Heart left ventricle (tissue), 16 donors: ENCODE measurements at regions not wholly inside any gene's neighbourhood (a gene's known extent, or its start where the extent isn't known, plus 50 kb on each side); places are given as distances from the start of the nearest gene placed in this dataset.
A peak's percentile ranks its signal among the peaks of the same experiment; 100 is the strongest.

Source experiments
- ATAC-seq, 4 donors: fragments of 200-7000 bp; cut with Tn5 transposase; one replicate each; pipeline ENCODE4 v1.9.1; 2020 to 2022; ENCODE audit warnings: moderate library complexity in 4 of 4, mild to moderate bottlenecking in 3 of 4, moderate number of reproducible peaks in 1 of 4
- DNase-seq, 5 donors: peaks; one replicate each; pipeline ENCODE4 v3.0.0-alpha.2; 2020
- H3K27ac ChIP-seq, 12 donors: fragments of 200-600 bp; sonication (generic) in 4 of 12; one replicate each; pipeline versions ENCODE4 v1.5.0 to v1.8.0; 2016 to 2022; ENCODE audit warnings: mild to moderate bottlenecking in 2 of 12
- H3K27me3 ChIP-seq, 9 donors: fragments of 200-600 bp; sonication (generic) in 2 of 9; one replicate each; pipeline versions ENCODE4 v1.5.1 to v1.8.0; 2016 to 2022; ENCODE audit warnings: mild to moderate bottlenecking in 3 of 9
- H3K36me3 ChIP-seq, 9 donors: fragments of 200-600 bp; sonication (generic) in 2 of 9; one replicate each; pipeline versions ENCODE4 v1.5.0 to v1.8.0; 2018 to 2022; ENCODE audit warnings: mild to moderate bottlenecking in 2 of 9
- H3K4me1 ChIP-seq, 12 donors: fragments of 200-600 bp; sonication (generic) in 4 of 12; one replicate each; pipeline versions ENCODE4 v1.5.0 to v1.8.0; 2016 to 2022; ENCODE audit warnings: mild to moderate bottlenecking in 3 of 12
- H3K4me3 ChIP-seq, 12 donors: fragments of 200-600 bp; sonication (generic) in 4 of 12; one replicate each; pipeline versions ENCODE4 v1.5.0 to v1.8.0; 2017 to 2022; ENCODE audit warnings: mild to moderate bottlenecking in 9 of 12, moderate library complexity in 4 of 12
- H3K9me3 ChIP-seq, 12 donors: fragments of 200-600 bp; sonication (generic) in 4 of 12; one replicate each; pipeline versions ENCODE4 v1.5.0 to v1.8.0; 2016 to 2022; ENCODE audit warnings: mild to moderate bottlenecking in 1 of 12
- CTCF ChIP-seq, 12 donors: fragments of 200-600 bp; sonication (generic) in 4 of 12; IDR thresholded peaks; one replicate each; pipeline versions ENCODE4 v1.5.0 to v1.8.0; 2018 to 2022; ENCODE audit warnings: antibody characterized with exemption in 12 of 12, mild to moderate bottlenecking in 5 of 12
- POLR2A ChIP-seq, 2 donors: fragments of 450-650 bp; IDR thresholded peaks; one replicate each; pipeline ENCODE4 v1.6.1; 2017; ENCODE audit warnings: antibody characterized with exemption in 2 of 2, mild to moderate bottlenecking in 2 of 2, moderate library complexity in 2 of 2
- WGBS, 4 donors: extraction: QIAGEN DNeasy Blood & Tissue Kit in 2 of 4; methylation state at CpG; one replicate each; pipeline versions ENCODE4 v1.1.5 to v1.1.7; 2013 to 2018; 5-methylcytosine and 5-hydroxymethylcytosine counted together
- intact Hi-C, 10 donors: fragments of 100-400 bp; cut with DNase I; formaldehyde crosslinking; loops; one replicate each; pipeline versions ENCODE4 v1.11.1 to v1.14.2; 2022
- donor health status: ischemic (EF 13 %, LVEDD 7.1; RV severe dilation, severe dysfunction).
- donor health status: healthy with polysubstance abuse.
- donor health status: DM: no; HTN: yes; CAD: no.
- donor health status: DM: no; HTN: no; CAD: no.
- donor health status: ischemic (EF 25% LVEDD 6.9; RV normal size, moderate dysfunction).
- donor health status: ischemic (EF 25% LVEDD 5.7; RV mildly dilated, moderate dysfunction).
- donor health status: healthy.
- donor health status: DM: yes; HTN: yes; CAD: no.
- donor health status: ischemic (EF 35%, LVEDD 5.7; RV mildly dilated, moderate dysfunction).
- donor health status: nonischemic (EF 11% LVEDD 7.7; RV severe dilation, severe dysfunction).
- donor health status: DM: yes; HTN: yes; CAD: no.
- donor health status: PGD.
- donor health status: ischemic (EF 29% LVEDD 5.4; RV normal size, mild dysfunction).
- donor health status: nonischemic (EF 23%, LVEDD 6.1; RV moderate dilation, normal function).

GRCh38 chr4:62531731-62532130 is 1331.6 kb downstream of the ADGRL3 start:
- Histone ChIP-seq H3K27me3 (no peaks in the 10 kb centered on the region), H3K4me3 (no peak overlapping the region), H3K4me1 (no peaks in the 10 kb centered on the region), H3K36me3 (no peaks in the 10 kb centered on the region), H3K27ac (no peak overlapping the region), H3K9me3 (no peaks in the 10 kb centered on the region)
- WGBS, 4 donors: 77 to 89% (median 80%) methylated on average over 1 of the region's 1 CpG
- DNase-seq (no peak), ATAC-seq (no peak)
- TF ChIP-seq POLR2A (IDR thresholded peaks at IDR 0.05): no peak
- TF ChIP-seq CTCF (IDR thresholded peaks at IDR 0.05): no peak
- intact Hi-C loops: no loop called here

GRCh38 chr4:62531264-62531663 is 1331.1 kb downstream of the ADGRL3 start:
- no peak for TF ChIP-seq POLR2A (IDR thresholded peaks at IDR 0.05)
- no peak for TF ChIP-seq CTCF (IDR thresholded peaks at IDR 0.05)
- intact Hi-C loops: no loop called here
- no peaks in the 10 kb centered on the region for H3K4me1 ChIP-seq
- no peak overlapping the region for H3K4me3 ChIP-seq
- H3K9me3 ChIP-seq: no peaks in the 10 kb centered on the region
- no peak overlapping the region for H3K27ac ChIP-seq
- ATAC-seq (no peak), DNase-seq (no peak)
- no peaks in the 10 kb centered on the region for H3K27me3 ChIP-seq
- no peaks in the 10 kb centered on the region for H3K36me3 ChIP-seq
- 33 to 53% (median 47%) methylated on average over 1 of the region's 1 CpG for WGBS, 4 donors

- intact Hi-C loops: no loop called here
- Histone ChIP-seq H3K9me3 (no peaks in the 10 kb centered on the region), H3K27me3 (no peaks in the 10 kb centered on the region), H3K27ac (no peak overlapping the region), H3K36me3 (no peaks in the 10 kb centered on the region), H3K4me1 (no peaks in the 10 kb centered on the region), H3K4me3 (no peak overlapping the region)
- ATAC-seq (no peak), DNase-seq (no peak)
- 55 to 63% (median 58%) methylated on average over 2 of the region's 2 CpGs for WGBS, 4 donors
- TF ChIP-seq CTCF (IDR thresholded peaks at IDR 0.05): no peak
- TF ChIP-seq POLR2A (IDR thresholded peaks at IDR 0.05): no peak
These were observed 1328.7 kb downstream of the ADGRL3 start for GRCh38 chr4:62528874-62529273.

GRCh38 chr4:62526671-62527070 is 1326.5 kb downstream of the ADGRL3 start:
- no peaks in the 10 kb centered on the region for H3K9me3 ChIP-seq
- no peaks in the 10 kb centered on the region for H3K4me1 ChIP-seq
- intact Hi-C loops: no loop called here
- TF ChIP-seq POLR2A (IDR thresholded peaks at IDR 0.05): no peak
- TF ChIP-seq CTCF (IDR thresholded peaks at IDR 0.05): no peak
- DNase-seq (peak in 1 of 5 donors; percentile 43), ATAC-seq (no peak)
- 87 to 93% (median 90%) methylated on average over 11 to 12 of the region's 12 CpGs for WGBS, 4 donors
- H3K36me3 ChIP-seq: no peaks in the 10 kb centered on the region
- H3K4me3 ChIP-seq: no peak overlapping the region
- H3K27ac ChIP-seq: no peak overlapping the region
- no peaks in the 10 kb centered on the region for H3K27me3 ChIP-seq
